ENCODE measurements at regions not wholly inside any gene's neighbourhood (a gene's known extent, or its start where the extent isn't known, plus 50 kb on each side); places are given as distances from the start of the nearest gene placed in this dataset.

DNA sequence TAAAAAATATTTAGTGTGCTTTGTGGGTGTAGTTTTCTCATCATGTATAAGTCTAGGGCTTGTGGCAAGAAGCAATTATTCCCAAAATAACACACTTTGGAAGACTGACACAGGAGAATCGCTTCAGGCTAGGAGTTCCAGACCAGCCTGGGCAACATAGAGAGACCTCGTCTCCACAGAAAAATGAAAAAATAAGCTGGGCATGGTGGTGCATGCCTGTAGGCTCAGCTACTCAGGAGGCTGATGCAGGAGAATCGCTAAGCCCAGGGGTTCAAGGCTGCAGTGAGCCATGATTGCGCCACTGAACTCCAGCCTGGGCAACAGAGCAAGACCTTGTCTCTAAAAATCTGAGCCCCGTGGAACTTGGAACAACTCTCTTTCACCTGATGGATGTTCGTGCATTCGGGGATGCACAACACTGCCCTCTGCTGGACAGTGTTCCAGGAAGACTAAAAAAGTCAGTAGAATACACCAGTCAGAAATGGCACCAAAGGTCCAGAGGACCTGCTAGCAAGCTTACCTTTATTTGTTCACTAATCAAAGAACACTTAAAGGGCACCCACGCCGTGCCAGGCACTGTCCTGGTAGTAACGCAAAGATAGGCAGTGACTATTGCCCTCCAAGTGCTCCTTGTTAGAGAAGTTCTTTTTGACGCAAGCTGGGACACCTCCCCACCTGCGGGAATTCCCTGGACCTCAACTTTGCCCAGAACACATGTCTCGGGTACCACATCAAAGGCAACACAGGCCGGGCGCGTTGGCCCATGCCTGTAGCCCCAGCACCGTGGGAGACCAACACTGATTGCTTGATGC lies 81.9 kb upstream of the CALN1 start:
- no peaks in the 10 kb centered on the region for H3K79me2 ChIP-seq
- H3K4me2 ChIP-seq, result no peak overlapping the region
- DNase-seq (ENCODE audit: low spot score), result peak; percentile 80
- no peak overlapping the region for H3K27ac ChIP-seq
- no peak for TF ChIP-seq EZH2phosphoT487 (IDR thresholded peaks at IDR 0.05; ENCODE audit: low read depth, severe bottlenecking, unreplicated experiment)
- TF ChIP-seq, protein P1, sequence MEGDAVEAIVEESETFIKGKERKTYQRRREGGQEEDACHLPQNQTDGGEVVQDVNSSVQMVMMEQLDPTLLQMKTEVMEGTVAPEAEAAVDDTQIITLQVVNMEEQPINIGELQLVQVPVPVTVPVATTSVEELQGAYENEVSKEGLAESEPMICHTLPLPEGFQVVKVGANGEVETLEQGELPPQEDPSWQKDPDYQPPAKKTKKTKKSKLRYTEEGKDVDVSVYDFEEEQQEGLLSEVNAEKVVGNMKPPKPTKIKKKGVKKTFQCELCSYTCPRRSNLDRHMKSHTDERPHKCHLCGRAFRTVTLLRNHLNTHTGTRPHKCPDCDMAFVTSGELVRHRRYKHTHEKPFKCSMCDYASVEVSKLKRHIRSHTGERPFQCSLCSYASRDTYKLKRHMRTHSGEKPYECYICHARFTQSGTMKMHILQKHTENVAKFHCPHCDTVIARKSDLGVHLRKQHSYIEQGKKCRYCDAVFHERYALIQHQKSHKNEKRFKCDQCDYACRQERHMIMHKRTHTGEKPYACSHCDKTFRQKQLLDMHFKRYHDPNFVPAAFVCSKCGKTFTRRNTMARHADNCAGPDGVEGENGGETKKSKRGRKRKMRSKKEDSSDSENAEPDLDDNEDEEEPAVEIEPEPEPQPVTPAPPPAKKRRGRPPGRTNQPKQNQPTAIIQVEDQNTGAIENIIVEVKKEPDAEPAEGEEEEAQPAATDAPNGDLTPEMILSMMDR (IDR thresholded peaks at IDR 0.05; ENCODE audit: poor library complexity), result peak; percentile 74
- TF ChIP-seq EZH2 (IDR thresholded peaks at IDR 0.05; ENCODE audit: borderline replicate concordance), result no peak
- 53% methylated on average over 17 of the region's 17 CpGs for WGBS (ENCODE audit: low lambda C conversion rate, missing lambda C conversion rate)
- H3K9me2 ChIP-seq (replicated peaks; ENCODE audit: insufficient read depth), result no peaks in the 10 kb centered on the region
- no peaks in the 10 kb centered on the region for H3K36me3 ChIP-seq (replicated peaks; ENCODE audit: insufficient read depth, low read depth)
- H3K27me3 ChIP-seq, result no peaks in the 10 kb centered on the region
- no peaks in the 10 kb centered on the region for H3K9me3 ChIP-seq (ENCODE audit: low read depth)
- H3K4me3 ChIP-seq, result no peak overlapping the region
- no peak overlapping the region for H2AFZ ChIP-seq
- H3K4me1 ChIP-seq (ENCODE audit: insufficient read depth), result no peaks in the 10 kb centered on the region
- no peaks in the 10 kb centered on the region for H4K20me1 ChIP-seq (ENCODE audit: insufficient read depth, poor library complexity, severe bottlenecking)

DNA sequence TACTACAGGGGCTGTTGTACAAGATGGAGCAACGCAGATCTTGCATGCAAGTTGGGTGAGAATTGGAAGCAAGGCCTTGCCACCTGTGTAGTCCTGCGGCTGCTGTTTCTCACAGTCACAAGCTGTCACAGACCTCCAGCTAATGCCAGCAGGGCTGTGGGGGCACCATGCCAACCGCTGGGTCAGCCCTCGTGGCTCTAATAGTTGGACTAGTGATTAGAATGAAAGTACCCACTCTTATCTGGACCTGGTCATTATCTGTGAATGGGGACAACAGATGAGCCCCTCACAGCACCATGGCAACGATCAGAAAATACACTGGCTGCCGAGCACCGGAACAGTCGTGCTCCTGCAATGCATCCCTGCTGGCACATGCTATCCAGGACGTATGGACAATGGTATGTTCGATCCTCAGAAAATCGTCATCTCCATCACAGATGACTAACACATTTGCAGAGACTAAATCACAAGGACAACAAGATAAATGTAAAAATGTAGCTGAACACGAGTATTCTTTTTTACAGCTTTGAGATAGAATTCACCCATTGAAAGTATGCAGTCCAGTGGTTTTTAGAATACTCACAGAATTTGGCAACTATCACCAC lies 80.4 kb upstream of the CALN1 start:
- H3K9me2 ChIP-seq (replicated peaks; ENCODE audit: insufficient read depth), result no peaks in the 10 kb centered on the region
- DNase-seq (ENCODE audit: low spot score), result no peak
- H3K27ac ChIP-seq, result no peak overlapping the region
- H3K9me3 ChIP-seq (ENCODE audit: low read depth), result no peaks in the 10 kb centered on the region
- no peaks in the 10 kb centered on the region for H3K79me2 ChIP-seq
- 90% methylated on average over 12 of the region's 12 CpGs for WGBS (ENCODE audit: low lambda C conversion rate, missing lambda C conversion rate)
- H3K27me3 ChIP-seq, result no peaks in the 10 kb centered on the region
- H3K4me2 ChIP-seq, result no peak overlapping the region
- no peaks in the 10 kb centered on the region for H3K4me1 ChIP-seq (ENCODE audit: insufficient read depth)
- no peak overlapping the region for H2AFZ ChIP-seq
- H3K4me3 ChIP-seq, result no peak overlapping the region
- no peaks in the 10 kb centered on the region for H3K36me3 ChIP-seq (replicated peaks; ENCODE audit: insufficient read depth, low read depth)
- H4K20me1 ChIP-seq (ENCODE audit: insufficient read depth, poor library complexity, severe bottlenecking), result no peaks in the 10 kb centered on the region
- no peak for TF ChIP-seq EZH2phosphoT487 (IDR thresholded peaks at IDR 0.05; ENCODE audit: low read depth, severe bottlenecking, unreplicated experiment)
- TF ChIP-seq, protein P1 (IDR thresholded peaks at IDR 0.05; ENCODE audit: poor library complexity), result no peak
- no peak for TF ChIP-seq EZH2 (IDR thresholded peaks at IDR 0.05; ENCODE audit: borderline replicate concordance)

DNA sequence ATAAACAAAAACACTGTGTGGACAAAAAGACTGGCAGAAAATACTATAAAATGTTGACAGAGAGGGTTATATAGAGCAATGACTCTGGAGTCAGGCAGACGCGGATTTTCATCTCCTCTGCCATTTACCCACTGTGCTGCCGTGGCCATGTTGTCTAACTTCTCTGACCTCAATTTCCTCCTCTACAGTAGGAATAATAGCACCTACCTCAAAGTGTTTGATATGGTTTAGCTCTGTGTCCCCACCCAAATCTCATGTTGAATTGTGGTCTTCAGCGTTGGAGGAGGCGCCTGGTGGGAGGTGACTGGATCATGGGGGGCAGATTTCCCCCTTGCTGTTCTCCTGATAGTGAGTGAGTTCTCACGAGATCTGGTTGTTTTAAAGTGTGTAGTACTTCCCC lies 78.2 kb upstream of the CALN1 start:
- no peak overlapping the region for H3K4me3 ChIP-seq
- H3K36me3 ChIP-seq (replicated peaks; ENCODE audit: insufficient read depth, low read depth), result no peaks in the 10 kb centered on the region
- H3K4me1 ChIP-seq (ENCODE audit: insufficient read depth), result no peaks in the 10 kb centered on the region
- no peak for DNase-seq (ENCODE audit: low spot score)
- no peaks in the 10 kb centered on the region for H3K27me3 ChIP-seq
- H3K9me3 ChIP-seq (ENCODE audit: low read depth), result no peaks in the 10 kb centered on the region
- 91% methylated on average over 6 of the region's 6 CpGs for WGBS (ENCODE audit: low lambda C conversion rate, missing lambda C conversion rate)
- no peak overlapping the region for H2AFZ ChIP-seq
- no peak overlapping the region for H3K27ac ChIP-seq
- no peaks in the 10 kb centered on the region for H3K9me2 ChIP-seq (replicated peaks; ENCODE audit: insufficient read depth)
- H3K79me2 ChIP-seq, result no peaks in the 10 kb centered on the region
- H4K20me1 ChIP-seq (ENCODE audit: insufficient read depth, poor library complexity, severe bottlenecking), result no peaks in the 10 kb centered on the region
- TF ChIP-seq EZH2 (IDR thresholded peaks at IDR 0.05; ENCODE audit: borderline replicate concordance) (no peak), EZH2phosphoT487 (IDR thresholded peaks at IDR 0.05; ENCODE audit: low read depth, severe bottlenecking, unreplicated experiment) (no peak)
- TF ChIP-seq, protein P1 (IDR thresholded peaks at IDR 0.05; ENCODE audit: poor library complexity), result no peak
- no peak overlapping the region for H3K4me2 ChIP-seq

All from hepatocyte (in vitro differentiated cells).